ENCODE measurements at regions not wholly inside any gene's neighbourhood (a gene's known extent, or its start where the extent isn't known, plus 50 kb on each side); places are given as distances from the start of the nearest gene placed in this dataset.

DNA sequence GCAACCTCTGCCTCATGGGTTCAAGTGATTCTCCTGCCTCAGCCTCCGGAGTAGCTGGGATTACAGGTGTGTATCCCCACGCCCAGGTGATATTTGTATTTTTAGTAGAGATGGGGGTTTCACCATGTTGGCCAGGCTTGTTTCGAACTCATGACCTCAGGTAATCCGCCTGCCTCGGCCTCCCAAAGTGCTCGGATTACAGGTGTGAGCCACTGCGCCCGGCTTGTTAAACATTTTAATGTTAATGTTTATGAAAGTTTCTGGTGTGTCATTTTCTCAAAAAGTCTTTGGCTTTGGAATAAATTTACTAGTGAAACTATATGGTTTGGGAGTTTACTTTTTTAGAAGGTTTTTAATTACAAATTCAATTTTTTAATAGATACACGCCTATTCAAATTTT, 698.8 kb downstream of the MECOM start:
- TF ChIP-seq, protein P1, sequence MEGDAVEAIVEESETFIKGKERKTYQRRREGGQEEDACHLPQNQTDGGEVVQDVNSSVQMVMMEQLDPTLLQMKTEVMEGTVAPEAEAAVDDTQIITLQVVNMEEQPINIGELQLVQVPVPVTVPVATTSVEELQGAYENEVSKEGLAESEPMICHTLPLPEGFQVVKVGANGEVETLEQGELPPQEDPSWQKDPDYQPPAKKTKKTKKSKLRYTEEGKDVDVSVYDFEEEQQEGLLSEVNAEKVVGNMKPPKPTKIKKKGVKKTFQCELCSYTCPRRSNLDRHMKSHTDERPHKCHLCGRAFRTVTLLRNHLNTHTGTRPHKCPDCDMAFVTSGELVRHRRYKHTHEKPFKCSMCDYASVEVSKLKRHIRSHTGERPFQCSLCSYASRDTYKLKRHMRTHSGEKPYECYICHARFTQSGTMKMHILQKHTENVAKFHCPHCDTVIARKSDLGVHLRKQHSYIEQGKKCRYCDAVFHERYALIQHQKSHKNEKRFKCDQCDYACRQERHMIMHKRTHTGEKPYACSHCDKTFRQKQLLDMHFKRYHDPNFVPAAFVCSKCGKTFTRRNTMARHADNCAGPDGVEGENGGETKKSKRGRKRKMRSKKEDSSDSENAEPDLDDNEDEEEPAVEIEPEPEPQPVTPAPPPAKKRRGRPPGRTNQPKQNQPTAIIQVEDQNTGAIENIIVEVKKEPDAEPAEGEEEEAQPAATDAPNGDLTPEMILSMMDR (IDR thresholded peaks at IDR 0.05): no peak
- no peak for TF ChIP-seq POLR2A (IDR thresholded peaks at IDR 0.05)

Data from adrenal gland (tissue), 5 donors.